ENCODE measurements at regions not wholly inside any gene's neighbourhood (a gene's known extent, or its start where the extent isn't known, plus 50 kb on each side); places are given as distances from the start of the nearest gene placed in this dataset.

DNA sequence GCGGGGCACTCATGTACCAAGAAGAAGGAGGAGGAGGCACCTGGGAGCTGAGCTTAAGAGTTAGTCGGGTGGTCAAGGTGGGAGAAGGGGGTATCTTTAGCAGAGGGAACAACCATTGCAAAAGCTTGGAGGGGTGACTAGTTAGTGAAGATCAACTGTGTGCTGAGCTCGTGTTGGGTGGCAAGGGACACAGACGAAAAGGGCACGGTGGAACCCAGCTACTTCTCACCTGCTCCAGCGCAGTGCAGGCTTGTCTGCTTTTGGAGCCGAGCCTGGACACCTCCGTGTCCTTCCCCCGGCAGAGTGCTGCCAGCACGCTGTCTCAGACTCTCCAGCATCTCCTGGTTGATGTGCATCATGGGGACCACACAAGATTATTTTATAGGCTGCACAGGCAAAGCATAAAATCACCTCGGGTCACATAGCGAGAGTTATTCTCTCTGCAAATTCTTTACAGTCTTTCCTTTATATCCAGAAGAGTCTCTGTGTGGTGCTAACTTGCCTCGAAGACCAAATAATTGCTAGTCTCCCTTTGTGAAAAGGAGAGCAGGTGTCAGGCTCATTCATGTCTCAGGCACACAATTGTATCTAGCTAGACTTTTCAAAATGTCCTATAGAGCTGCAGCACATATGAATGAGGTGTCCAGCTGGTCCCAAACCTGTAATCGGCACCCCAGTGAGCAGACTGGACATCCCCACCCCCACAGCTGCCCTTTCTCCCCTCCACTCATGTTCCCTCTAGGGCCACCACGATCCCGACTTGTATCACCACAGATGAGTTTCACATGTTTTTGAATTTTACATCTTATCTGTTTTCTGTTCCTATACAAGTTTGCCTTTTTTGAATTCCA, 123.4 kb downstream of the CEBPB start:
- DNase-seq (ENCODE audit: low spot score) = no peak

DNA sequence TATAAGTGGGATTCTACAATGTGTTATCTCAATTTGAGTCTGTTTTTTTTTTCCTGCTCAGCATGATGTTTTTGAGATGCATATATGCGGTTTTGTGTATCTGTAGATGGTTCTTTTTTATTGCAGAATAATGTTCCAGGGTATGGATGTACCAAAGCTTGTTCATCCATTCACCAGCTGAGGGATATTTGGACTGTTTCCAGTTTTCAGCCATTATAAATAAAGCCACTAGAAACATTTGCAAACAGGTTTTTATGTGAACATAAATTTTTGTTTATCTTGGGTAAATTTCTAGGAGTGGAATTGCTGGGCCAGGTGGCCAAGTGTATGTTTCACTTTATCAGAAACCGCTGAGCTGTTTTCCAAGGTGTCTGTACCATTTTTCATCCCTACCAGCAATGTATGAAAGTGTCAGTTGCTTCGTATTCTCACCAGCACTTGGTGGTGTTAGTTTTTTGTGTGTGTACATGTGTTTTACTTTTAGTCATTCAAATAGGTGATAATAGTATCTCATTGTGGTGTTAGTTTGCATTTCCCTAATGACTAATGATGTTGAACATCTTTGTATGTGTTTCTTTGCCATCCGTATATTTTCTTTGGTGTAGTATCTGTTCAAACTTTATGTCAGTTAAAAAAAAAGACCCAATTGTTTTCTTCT, 124.2 kb downstream of the CEBPB start:
- DNase-seq (ENCODE audit: low spot score) = no peak

DNA sequence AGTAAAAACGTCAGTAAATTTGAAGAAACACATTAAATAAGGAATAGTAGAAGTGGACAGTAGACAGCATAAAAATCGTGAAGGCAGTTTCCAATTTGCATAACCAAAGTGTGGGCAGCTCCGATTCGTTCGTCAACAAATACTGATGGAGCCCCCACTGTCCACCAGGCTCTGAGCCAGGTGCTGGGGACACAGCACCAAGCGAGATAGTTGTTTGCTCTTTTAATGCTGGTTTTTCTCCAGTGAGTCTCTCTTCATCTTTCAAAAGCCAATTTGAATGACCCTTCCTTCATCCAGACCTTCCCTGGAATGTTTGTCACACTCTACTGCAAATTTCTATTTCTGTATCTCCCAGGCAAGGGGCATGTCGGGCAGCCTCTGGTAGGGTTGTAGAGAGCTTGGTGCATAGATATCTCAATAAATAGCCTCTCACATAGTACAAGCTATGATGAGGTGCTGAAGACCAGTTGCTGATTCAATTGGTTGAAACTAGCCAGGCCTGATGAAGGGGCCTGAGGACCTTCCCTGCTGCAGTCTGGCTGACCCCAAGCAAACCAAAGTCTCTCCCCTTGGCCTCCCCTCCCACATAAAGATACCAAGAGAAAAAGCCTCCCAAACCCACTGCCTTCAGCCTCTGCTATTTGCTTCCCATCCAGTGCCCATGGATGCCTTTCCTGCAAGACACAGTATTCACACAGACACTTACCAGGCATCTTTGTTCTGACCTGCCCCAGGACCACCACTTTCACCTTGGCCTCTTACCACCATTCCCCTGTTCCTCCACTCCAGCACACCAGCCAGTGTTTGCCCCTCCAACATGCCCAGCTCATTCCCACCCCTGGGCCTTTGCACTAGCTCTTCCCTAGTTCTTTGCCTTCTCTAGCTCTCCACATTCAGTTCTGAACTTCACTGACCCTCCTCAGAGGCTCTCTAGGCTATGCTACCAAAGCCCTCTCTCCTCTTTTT, 125.2 kb downstream of the CEBPB start:
- no peak for DNase-seq (ENCODE audit: low spot score)

DNA sequence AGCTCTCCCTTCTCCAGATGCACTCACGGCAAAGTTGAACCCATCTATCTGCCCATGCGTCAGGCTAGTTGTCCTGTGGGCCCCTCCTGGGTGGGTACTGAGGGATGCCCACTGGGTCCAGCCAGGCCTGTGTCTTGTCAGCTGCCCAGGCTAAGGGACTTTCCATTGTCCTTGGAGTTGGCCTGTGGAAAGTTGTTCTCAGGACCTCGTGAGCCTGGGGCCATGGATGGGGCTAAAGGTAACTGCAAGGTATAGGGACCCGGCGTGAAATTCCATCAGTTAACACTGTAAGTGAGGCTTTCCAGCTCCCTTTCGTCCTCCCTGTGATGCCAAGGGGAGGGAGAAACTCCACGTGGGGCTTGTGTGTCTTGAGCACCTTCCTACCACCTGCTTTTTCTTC, 126.5 kb downstream of the CEBPB start:
- DNase-seq (ENCODE audit: low spot score) = no peak

DNA sequence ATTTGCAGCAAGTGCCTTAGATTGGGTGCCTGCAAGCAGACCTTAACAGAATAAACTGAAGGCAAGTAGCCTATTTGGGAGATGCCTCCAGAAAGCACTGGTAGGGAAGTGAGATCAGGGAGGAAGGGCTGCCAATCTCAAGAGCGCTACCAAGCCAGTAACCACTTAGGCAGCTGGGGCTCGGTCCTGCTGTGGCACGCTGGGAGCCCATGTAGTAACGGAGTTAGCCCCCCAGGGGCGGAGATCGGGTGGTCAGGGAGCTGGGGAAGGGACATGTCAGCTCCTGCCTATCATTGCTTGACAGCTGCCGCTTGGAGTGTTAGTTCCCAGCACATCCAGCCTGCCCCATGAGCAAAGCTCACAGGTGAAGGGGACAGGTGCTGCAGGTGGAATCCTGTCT, 127.0 kb downstream of the CEBPB start:
- no peak for DNase-seq (ENCODE audit: low spot score)

DNA sequence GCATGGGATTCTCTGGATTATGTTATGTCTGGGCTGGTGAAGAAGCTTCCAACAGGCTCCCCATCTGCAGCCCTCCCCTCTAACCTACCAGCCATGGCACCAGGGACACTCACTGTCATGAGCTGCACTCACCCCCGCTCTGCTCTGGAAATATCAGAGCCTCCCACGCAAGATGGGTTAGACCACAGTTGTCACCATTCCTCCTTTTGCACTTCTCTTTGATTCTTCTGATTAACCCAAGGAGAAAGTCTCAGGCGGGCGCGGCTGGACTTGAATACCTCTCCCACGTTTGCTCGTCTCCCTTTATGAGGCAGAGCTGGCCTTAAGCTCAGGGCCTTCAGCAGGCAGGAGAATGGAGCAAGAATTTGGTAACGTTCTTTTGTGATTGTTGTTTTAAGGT, 128.1 kb downstream of the CEBPB start:
- DNase-seq (ENCODE audit: low spot score) = no peak

DNA sequence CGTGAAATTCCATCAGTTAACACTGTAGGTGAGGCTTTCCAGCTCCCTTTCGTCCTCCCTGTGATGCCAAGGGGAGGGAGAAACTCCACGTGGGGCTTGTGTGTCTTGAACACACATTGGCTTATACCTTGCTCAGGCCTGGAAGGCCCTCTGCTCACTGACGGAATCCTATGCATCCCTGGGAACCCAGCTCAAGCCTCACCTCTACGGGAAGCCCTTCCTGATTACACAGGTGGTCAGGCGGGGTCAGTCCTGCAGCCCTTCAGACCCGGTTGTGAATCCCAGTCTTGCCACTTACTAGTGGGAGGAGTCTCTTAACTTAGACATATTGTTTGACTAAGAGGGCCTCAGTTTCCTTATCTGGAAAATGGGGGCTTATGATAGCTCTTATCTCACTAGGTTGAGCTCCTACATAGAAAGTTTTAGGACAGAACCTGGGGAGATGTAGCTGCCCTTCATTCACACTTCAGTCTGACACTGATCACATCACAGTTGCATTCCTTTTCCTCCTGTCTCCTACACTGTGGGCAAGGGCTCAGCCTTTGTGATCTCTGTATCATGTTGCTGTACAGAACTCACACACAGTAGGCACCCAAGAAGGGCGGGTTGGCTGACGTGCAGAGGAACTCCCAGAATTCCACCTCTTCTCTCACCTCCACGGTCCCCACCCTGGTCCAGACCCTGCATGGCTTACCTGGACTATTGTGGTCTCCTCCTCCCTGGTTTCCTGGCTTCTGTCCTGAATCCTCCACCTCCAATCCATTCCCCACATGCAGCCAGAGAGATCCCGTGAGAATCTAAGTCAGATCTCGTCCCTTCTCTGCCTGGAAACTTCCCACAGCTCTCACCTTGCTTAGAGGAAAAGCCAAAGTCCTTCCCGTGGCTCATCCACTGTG, 129.6 kb downstream of the CEBPB start:
- DNase-seq (ENCODE audit: low spot score) = no peak

DNA sequence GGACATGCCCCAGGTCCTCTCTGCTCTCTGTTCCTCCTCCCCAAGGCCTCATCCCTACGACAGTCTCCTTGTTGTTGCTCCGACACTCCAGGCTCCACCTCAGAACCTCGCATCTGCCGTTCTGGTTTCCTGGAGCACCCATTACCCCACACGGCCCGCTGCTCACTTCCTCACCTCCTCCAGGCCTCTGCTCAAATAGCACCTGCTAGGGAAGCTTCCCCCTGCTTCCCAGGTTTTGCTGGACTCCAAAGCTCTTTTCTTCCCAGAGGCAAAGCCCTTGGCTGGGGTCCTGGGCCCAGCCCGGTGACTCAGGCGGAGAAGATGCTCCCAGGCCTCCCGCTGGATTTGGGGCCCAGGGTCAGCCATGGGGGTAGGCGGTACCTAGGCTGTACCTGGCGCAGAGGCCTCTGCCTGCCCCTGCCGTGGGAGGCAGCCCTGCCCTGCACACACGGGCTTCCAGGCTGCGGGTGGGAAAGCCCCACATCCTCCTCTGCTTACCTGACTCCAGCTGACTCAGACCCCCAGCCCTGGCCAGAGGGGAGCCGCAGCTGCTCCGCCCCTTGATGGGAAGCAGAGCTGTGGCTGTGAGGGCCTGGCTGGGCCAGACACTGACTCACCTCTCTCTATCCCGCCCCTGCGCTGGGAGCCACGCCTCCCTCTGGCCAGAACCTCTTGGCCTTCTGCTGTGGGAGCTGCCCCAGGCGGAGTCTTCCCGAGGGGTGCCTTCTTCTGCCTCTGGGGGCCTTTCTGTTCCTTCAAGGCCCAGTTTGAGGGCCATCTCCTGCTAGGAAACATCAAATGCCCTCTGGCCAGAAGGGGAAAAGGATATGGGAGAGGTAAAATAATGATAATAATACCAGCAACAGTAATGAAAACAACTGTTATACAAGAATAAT, 130.5 kb downstream of the CEBPB start:
- no peak for DNase-seq (ENCODE audit: low spot score)

DNA sequence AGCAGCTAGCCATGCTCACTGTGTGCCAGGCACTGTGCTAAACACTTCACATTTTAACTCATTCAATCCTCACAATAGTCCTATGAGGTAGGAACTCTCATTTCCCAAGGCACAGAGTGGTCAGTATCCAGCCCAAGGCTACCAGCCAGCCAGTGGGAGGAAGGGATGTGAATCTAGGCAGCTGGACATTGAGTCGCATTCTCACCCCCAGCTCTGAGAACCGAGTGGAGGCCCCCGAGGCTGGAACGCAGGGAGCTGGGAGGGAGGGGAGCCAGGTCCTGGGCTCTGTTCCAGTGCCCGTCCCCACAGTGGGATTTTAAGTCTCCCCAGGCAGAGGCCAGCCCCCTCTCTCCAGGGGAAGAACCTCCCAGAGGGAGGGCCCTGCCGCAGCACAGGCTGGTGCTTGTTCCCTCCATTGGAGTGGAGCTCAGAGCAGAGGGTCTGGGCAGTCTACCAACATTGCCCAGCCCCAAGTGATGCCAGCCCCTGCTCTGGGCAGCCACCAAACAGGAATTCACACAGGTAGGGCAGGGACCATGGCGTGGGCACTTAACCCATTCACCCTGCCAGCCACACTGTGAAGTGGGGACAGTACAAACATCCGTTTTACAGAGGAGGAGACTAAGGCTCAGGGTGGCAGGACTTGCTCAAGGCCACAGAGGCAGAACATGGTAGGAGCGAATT, 131.3 kb downstream of the CEBPB start:
- DNase-seq (ENCODE audit: low spot score) = no peak

DNA sequence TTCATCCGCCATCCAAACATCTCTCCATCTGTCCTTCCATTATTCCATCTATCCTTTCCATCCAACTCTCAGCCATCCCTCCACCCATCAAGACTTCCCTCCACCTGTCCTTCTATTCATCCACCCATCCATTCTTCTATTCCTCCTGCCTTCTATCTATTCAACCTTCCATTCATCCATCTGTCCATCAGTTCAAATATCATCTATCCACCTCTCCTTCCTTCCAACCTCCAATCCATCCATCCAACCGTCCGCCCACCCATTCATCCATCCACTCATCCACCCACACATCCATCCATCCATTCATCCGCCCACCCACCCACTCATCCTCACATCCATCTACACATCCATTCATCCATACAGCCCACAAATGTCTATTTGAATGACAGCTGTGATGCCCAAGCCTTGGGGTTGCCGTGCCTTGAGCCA, 132.1 kb downstream of the CEBPB start:
- no peak for DNase-seq (ENCODE audit: low spot score)

DNA sequence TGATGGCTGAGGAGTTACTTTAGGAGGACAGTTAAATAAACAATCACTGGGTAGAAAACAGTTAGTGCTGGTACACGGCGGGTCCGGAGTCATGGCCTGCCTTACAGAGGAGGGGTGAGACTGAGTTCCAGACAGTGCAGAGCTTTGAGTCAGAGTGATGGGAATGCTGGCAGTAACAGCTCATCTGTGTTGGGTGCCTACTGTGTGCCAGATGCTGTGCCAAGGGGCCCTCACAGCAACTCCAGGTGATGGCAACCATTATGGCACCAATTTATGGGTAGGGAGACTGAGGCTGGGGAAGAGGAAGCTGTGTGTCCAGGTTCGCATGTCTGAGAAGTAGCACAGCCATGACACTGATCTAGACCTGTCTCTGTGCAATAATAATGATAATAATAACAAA, 132.6 kb downstream of the CEBPB start:
- no peak for DNase-seq (ENCODE audit: low spot score)

DNA sequence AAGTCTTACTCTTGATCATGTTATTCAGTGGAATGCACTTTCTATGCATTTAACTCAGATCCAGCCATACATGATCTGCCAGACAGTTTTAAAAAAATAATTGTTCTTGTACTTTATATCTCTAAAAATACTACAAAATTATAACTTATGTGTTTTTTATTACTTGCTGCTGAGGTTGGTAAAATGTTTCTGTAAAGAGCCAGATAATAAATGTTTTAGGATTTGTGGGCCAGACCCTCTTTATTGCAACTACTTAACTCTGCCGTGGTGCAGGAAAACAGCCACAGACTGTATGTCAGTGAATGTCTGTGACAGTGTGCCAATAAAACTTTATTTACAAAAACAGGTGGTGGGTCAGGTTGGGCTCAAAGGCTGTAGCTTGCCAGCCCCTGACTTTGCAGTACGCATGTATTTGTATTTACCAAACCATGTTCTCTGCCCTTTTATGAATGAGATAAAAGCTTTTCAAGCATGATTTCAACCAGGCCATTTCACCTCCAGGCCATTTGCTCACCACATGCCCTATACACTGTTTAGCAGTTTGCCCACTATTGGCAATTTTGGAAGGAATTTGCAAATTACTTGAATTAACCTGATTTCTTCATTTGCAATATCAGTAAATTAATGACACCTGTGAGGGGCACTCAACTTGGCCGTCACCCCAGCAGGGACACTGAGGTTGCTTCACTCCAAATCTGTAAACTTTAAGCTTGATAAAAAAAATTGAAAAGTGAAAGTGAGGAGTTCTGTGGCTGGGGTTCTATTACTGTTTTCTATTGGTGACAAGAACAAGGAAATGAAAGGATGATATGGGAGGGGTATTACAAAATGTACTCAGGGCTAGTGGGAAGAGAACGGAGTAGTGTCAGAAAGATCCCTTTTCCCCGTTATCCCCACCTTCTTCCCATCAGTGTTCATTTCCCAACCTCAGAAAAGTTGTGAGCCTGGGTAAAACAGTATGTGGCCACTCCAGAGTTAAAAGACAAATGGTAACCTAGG, 133.4 kb downstream of the CEBPB start:
- DNase-seq (ENCODE audit: low spot score) = no peak

DNA sequence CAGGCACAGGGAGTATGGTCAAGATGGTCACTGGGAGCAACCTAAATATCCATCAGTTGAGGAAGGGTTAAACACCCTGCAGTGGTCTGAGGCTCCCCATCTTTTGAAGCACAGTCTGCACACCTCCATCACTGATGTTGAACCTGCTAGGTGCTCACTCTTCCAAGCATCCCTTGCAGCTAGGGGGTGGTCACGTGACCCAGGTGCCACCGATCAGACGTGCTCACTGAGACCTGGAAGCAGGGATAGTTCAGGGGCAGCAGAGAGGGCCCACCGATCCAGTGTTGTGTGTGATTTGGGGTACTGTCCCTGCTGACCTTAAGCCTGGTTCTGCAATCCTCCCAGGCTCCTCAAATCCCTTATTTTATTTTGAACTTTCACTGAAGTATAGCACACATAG, 134.6 kb downstream of the CEBPB start:
- DNase-seq (ENCODE audit: low spot score) = no peak

DNA sequence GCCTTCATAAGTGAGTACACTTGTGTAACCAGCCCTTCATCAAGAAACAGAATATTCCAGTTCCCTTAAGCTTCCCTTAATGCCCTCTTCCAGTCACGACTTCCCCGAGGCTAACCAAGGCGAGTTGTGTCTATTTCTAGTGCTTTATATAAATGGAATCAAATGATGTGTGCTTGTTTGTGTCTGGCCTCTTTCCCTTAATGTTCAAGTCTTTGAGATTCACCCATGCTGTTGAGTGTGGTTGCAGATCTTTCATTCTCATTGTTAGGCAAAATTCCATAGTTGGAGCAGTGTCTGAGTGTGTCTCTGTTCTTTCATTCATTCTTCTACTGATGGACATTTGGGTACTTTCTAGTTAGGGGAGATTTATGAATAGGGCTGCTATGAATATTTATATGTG, 135.0 kb downstream of the CEBPB start:
- DNase-seq (ENCODE audit: low spot score) = no peak

DNA sequence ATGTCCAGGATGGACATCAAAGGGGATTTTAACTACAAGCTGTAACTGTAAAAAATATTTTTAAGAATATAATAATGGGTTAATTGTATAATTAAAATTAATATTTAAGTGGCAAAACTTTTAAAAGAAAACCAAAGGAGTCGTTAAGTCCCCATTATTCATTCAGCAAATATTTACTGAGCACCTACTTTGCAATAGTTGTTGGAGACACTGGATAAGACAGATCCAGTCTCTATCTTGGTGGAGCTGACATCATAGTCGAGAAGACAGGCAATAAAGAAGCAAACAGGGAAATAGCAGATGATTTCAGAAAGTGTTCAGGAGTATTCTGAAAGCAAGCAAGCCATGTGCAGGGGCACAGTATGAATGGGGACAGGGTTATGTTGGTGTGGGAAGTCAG, 137.0 kb downstream of the CEBPB start:
- no peak for DNase-seq (ENCODE audit: low spot score)

DNA sequence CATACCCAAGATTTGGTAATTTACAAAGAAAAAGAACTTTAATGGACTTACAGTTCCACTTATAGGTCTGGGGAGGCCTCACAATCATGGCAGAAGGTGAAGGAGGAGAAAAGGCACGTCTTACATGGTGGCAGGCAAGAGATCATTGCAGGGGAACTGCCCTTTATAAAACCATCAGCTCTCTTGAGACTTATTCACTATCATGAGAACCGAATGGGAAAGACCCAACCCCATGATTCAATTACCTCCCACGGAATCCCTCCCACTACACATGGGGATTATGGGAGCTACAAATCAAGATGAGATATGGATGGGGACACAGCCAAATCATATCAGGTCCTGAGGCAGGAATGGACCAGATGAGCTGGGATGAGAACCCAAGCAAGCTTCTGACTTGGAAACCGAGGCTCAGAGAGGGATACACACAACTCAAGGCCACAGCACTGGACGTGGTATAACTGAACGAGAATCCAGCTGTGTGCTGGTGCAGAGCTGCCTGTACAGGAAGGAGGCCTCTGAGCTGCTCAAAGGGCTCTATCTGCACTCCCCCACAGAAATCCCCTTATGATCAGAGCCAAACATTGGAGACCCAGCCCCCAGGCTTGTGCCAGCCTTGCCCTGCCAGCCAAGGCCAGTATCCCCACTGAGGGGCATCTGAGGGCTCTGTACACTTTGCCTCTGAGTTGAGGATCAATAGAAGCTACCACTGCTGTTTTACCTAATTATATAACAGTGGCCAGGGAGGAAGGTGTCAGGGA, 137.8 kb downstream of the CEBPB start:
- DNase-seq (ENCODE audit: low spot score) = no peak

DNA sequence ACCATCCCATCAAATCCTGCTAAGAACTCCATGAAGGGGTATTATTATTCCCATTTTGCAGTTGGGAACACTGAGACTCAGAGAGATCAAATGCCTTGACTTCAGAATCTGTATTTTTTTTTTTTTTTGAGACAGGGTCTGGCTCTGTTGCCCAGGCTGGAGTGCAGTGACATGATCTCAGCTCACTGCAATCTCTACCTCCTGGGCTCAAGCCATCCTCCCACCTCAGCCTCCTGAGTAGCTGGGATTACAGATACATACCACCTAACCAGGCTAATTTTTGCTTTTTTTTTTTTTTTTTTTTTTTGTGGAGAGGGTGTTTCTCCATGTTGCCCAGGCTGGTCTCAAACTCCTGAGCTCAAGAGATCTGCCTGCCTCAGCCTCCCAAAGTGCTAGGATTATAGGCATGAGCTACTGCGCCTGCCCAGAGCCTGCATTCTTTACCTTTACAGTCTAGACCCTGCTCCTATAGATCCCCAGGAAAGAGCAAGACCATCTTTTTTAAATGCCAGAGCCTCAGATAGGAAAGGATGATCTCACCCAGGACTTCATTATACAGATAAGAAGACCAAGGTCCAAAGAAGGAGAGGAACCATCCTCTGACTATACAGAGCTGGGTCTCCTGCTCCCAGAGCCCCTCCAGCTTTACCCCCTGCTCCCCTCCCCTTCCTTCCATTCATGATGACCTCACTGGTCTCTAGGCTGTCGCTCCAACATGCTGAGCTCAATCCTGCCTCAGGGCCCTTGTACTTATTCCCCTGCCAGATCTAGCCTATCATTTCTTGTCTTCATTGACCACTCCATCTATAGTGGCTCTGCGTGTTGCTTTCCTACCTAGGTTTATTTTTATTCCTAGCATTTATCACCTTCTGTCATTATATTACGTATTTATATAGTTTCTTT, 138.6 kb downstream of the CEBPB start:
- no peak for DNase-seq (ENCODE audit: low spot score)

Data from CD4-positive, alpha-beta T cell treated with Interleukin-2 at 100 ng/mL for 4 hours (primary cell).